ENCODE measurements at regions not wholly inside any gene's neighbourhood (a gene's known extent, or its start where the extent isn't known, plus 50 kb on each side); places are given as distances from the start of the nearest gene placed in this dataset.

DNA sequence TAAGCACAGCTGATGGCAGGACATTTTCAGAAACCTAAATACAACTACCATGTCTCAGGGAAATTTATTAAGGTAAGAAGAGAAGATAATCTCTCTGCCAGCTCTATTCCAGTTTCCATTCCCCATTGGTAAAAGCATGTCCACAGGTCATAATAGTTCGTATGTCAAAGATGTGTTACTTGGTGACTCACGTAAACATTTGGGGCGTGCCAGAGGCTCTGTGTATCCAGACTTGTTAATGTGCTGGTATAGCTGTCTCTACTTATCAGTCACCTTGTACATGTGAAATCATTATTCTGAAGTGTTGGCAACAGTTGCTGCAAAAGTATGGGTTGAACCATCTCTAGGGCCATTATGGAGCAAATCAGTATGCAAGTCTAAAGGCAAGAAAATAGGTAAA is 1345.1 kb downstream of the SUCLG1 start:
- intact Hi-C loops (cut with DNase I; ENCODE audit: low total_unique reads) = no loop called here
- H3K27me3 ChIP-seq = no peaks in the 10 kb centered on the region
- no peaks in the 10 kb centered on the region for H3K36me3 ChIP-seq (ENCODE audit: low read depth, missing control alignments)
- WGBS, 2 donors = 92 to 94% methylated on average over 3 of the region's 3 CpGs
- no peak overlapping the region for H3K27ac ChIP-seq
- TF ChIP-seq, protein P1, sequence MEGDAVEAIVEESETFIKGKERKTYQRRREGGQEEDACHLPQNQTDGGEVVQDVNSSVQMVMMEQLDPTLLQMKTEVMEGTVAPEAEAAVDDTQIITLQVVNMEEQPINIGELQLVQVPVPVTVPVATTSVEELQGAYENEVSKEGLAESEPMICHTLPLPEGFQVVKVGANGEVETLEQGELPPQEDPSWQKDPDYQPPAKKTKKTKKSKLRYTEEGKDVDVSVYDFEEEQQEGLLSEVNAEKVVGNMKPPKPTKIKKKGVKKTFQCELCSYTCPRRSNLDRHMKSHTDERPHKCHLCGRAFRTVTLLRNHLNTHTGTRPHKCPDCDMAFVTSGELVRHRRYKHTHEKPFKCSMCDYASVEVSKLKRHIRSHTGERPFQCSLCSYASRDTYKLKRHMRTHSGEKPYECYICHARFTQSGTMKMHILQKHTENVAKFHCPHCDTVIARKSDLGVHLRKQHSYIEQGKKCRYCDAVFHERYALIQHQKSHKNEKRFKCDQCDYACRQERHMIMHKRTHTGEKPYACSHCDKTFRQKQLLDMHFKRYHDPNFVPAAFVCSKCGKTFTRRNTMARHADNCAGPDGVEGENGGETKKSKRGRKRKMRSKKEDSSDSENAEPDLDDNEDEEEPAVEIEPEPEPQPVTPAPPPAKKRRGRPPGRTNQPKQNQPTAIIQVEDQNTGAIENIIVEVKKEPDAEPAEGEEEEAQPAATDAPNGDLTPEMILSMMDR (IDR thresholded peaks at IDR 0.05) = no peak
- no peak for TF ChIP-seq POLR2A (IDR thresholded peaks at IDR 0.05)
- DNase-seq = no peak
- no peaks in the 10 kb centered on the region for H3K9me3 ChIP-seq
- H3K4me3 ChIP-seq = no peak overlapping the region
- no peaks in the 10 kb centered on the region for H3K4me1 ChIP-seq

DNA sequence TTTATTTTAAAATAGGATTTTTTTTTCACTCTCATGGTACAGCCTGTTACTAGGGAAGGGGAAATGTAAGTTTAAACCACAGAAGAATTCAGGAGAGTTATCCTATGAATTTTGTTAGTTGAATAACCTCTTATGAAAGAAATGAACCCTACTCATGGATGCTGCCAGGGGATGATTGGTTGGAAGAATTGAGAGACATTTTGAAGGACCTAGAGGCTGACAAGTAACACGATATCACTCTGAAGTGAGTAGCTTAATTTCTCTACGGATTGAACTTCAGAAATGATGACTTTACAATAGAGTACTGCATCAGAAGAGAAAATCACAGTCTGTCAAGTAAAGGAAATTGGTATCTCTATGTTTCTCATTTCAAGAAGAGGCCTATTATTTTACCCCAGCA is 1346.2 kb downstream of the SUCLG1 start:
- Histone ChIP-seq H3K9me3 (no peaks in the 10 kb centered on the region), H3K27me3 (no peaks in the 10 kb centered on the region), H3K27ac (no peak overlapping the region), H3K4me3 (no peak overlapping the region), H3K4me1 (no peaks in the 10 kb centered on the region), H3K36me3 (ENCODE audit: low read depth, missing control alignments) (no peaks in the 10 kb centered on the region)
- intact Hi-C loops (cut with DNase I; ENCODE audit: low total_unique reads) = no loop called here
- TF ChIP-seq POLR2A (IDR thresholded peaks at IDR 0.05) = no peak
- TF ChIP-seq, protein P1 (IDR thresholded peaks at IDR 0.05) = no peak
- no peak for DNase-seq
- WGBS, 2 donors = 85 to 93% methylated on average over 2 of the region's 2 CpGs

DNA sequence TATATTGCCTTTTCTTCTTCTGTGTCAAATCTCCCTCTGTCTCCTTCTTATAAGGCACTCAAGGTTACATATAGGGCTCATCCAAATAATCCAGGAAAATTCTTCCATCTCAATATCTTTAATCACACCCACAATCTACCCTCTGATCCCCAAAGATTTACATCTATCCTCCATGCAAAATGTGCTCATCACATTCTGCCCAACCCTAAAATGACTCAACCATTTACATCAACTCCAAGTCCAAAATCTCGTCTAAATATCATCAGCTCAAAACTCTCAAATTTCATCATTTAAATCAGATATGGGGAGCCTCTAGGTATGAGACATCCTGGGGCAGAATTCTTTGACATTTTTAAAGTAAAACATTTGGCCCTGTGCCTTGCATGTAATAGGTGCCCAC is 1349.8 kb downstream of the SUCLG1 start:
- intact Hi-C loops (cut with DNase I; ENCODE audit: low total_unique reads) = no loop called here
- 82 to 92% methylated on average over 1 of the region's 1 CpG for WGBS, 2 donors
- DNase-seq = no peak
- Histone ChIP-seq H3K9me3 (no peaks in the 10 kb centered on the region), H3K36me3 (ENCODE audit: low read depth, missing control alignments) (no peaks in the 10 kb centered on the region), H3K27ac (no peak overlapping the region), H3K27me3 (no peaks in the 10 kb centered on the region), H3K4me1 (no peaks in the 10 kb centered on the region), H3K4me3 (no peak overlapping the region)
- no peak for TF ChIP-seq POLR2A (IDR thresholded peaks at IDR 0.05)
- TF ChIP-seq, protein P1 (IDR thresholded peaks at IDR 0.05) = no peak

DNA sequence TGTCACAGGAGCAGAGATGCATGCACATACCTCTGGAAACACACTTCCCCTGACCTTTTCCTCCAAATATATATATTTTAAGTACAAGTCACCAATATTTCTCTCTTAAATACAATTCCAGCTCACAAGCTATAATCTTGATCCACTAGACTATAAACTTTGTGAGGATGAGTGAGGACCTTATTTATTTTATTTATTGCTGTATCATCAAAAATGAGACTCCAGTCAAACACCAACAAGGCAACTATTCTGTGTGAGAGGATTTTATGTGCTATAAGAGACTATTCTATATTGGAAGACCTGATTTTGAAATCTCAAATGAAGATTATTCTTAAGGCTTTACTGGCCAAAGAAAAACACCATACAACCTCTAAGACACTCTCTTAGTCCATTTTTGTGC is 1352.2 kb downstream of the SUCLG1 start:
- TF ChIP-seq, protein P1 (IDR thresholded peaks at IDR 0.05) = no peak
- no peak for TF ChIP-seq POLR2A (IDR thresholded peaks at IDR 0.05)
- H3K36me3 ChIP-seq (ENCODE audit: low read depth, missing control alignments) = no peaks in the 10 kb centered on the region
- DNase-seq = no peak
- no peak overlapping the region for H3K4me3 ChIP-seq
- H3K27me3 ChIP-seq = no peaks in the 10 kb centered on the region
- intact Hi-C loops (cut with DNase I; ENCODE audit: low total_unique reads) = no loop called here
- no peak overlapping the region for H3K27ac ChIP-seq
- H3K9me3 ChIP-seq = no peaks in the 10 kb centered on the region
- peaks cover 4% of the 10 kb centered on the region for H3K4me1 ChIP-seq

DNA sequence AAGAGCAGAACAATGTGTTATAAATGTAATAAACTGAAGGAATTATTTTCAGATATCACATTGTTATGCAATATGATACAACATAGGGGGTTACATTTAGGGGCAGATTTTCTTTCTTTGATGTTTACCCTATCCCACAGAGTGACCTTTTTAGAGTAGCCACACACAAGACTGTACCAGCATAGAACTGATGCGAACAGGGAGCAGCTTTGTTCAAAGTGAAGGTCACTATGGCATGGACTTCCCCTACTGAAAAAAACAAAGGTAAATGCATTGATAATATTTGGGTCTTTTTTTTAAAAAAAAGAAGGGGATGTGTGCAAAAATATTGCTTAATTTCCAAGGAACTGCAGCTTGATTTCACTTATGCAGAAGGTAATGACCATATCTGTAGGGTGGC is 1354.9 kb downstream of the SUCLG1 start:
- H3K4me3 ChIP-seq = no peak overlapping the region
- TF ChIP-seq, protein P1 (IDR thresholded peaks at IDR 0.05) = no peak
- TF ChIP-seq POLR2A (IDR thresholded peaks at IDR 0.05) = no peak
- no peak overlapping the region for H3K27ac ChIP-seq
- no peaks in the 10 kb centered on the region for H3K36me3 ChIP-seq (ENCODE audit: low read depth, missing control alignments)
- H3K27me3 ChIP-seq = no peaks in the 10 kb centered on the region
- DNase-seq = no peak
- peaks cover 4% of the 10 kb centered on the region for H3K4me1 ChIP-seq
- H3K9me3 ChIP-seq = no peaks in the 10 kb centered on the region
- intact Hi-C loops (cut with DNase I; ENCODE audit: low total_unique reads) = no loop called here
- 53 to 77% methylated on average over 1 of the region's 1 CpG for WGBS, 2 donors

All from testis (tissue), 2 donors.